ENCODE measurements at regions not wholly inside any gene's neighbourhood (a gene's known extent, or its start where the extent isn't known, plus 50 kb on each side); places are given as distances from the start of the nearest gene placed in this dataset.

- no peak for DNase-seq (ENCODE audit: low read depth in 3 of 3, low spot score in 2 of 3)
Measured at GRCh38 chr5:5542654-5543053, 120.2 kb downstream of the ICE1 start.

GRCh38 chr5:5540065-5540464 lies 117.6 kb downstream of the ICE1 start:
- DNase-seq (ENCODE audit: low read depth in 3 of 3, low spot score in 2 of 3), result no peak
